ENCODE measurements at regions not wholly inside any gene's neighbourhood (a gene's known extent, or its start where the extent isn't known, plus 50 kb on each side); places are given as distances from the start of the nearest gene placed in this dataset.
"Not testable (repeated sequence)": the region's sequence is repeated elsewhere in the genome, so short reads cannot be mapped to it uniquely, and the experiment has no call there.

DNA sequence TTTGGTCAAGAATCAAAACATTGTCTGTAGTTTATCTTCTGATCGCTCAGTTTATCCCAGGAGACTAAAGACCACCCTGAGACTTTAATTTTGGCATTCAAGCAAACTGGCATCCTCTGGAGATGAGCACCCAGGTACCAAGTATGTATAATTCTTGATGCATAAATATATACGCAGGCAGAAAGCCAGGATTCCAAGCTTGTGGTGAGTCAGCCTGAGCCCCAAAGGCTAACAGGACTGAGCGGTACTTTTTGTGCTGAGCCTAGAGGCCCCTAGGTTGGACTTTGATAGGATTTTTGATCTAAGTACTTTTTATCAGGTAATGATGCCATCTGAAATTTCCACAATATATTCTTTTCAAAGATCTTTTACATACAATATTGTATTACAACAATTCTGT lies 301.3 kb downstream of the TFAP2B start:
- Histone ChIP-seq H3K9me3 (ENCODE audit: low read length) (no peaks in the 10 kb centered on the region), H3K9ac (ENCODE audit: low read length) (no peak overlapping the region), H2AFZ (ENCODE audit: low read depth, low read length) (no peak overlapping the region), H4K20me1 (ENCODE audit: insufficient read depth) (no peaks in the 10 kb centered on the region), H3K27ac (ENCODE audit: low read length) (no peak overlapping the region), H3K36me3 (ENCODE audit: insufficient read depth, low read length) (no peaks in the 10 kb centered on the region), H3K4me3 (ENCODE audit: low read length) (no peak overlapping the region), H3K9me2 (ENCODE audit: insufficient read depth, low read length) (no peaks in the 10 kb centered on the region), H3K79me2 (replicated peaks; ENCODE audit: insufficient read depth, low read length) (no peaks in the 10 kb centered on the region), H3F3A (ENCODE audit: insufficient read depth, low read length, poor library complexity, severe bottlenecking) (no peaks in the 10 kb centered on the region), H3K4me2 (ENCODE audit: low read length) (no peak overlapping the region), H3K27me3 (ENCODE audit: insufficient read depth, low read depth, low read length) (no peaks in the 10 kb centered on the region)
- TF ChIP-seq SMC3 (conservative IDR thresholded peaks at IDR 0.05; ENCODE audit: poor library complexity) (no peak), MXI1 (conservative IDR thresholded peaks at IDR 0.05; ENCODE audit: poor library complexity, severe bottlenecking) (no peak), EP300 (conservative IDR thresholded peaks at IDR 0.05; ENCODE audit: poor library complexity, severe bottlenecking) (no peak), TAF1 (IDR thresholded peaks at IDR 0.05; ENCODE audit: low read depth) (no peak)
- TF ChIP-seq, protein P1, sequence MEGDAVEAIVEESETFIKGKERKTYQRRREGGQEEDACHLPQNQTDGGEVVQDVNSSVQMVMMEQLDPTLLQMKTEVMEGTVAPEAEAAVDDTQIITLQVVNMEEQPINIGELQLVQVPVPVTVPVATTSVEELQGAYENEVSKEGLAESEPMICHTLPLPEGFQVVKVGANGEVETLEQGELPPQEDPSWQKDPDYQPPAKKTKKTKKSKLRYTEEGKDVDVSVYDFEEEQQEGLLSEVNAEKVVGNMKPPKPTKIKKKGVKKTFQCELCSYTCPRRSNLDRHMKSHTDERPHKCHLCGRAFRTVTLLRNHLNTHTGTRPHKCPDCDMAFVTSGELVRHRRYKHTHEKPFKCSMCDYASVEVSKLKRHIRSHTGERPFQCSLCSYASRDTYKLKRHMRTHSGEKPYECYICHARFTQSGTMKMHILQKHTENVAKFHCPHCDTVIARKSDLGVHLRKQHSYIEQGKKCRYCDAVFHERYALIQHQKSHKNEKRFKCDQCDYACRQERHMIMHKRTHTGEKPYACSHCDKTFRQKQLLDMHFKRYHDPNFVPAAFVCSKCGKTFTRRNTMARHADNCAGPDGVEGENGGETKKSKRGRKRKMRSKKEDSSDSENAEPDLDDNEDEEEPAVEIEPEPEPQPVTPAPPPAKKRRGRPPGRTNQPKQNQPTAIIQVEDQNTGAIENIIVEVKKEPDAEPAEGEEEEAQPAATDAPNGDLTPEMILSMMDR (IDR thresholded peaks at IDR 0.05; ENCODE audit: poor library complexity, severe bottlenecking) = no peak
- TF ChIP-seq, protein P2, sequence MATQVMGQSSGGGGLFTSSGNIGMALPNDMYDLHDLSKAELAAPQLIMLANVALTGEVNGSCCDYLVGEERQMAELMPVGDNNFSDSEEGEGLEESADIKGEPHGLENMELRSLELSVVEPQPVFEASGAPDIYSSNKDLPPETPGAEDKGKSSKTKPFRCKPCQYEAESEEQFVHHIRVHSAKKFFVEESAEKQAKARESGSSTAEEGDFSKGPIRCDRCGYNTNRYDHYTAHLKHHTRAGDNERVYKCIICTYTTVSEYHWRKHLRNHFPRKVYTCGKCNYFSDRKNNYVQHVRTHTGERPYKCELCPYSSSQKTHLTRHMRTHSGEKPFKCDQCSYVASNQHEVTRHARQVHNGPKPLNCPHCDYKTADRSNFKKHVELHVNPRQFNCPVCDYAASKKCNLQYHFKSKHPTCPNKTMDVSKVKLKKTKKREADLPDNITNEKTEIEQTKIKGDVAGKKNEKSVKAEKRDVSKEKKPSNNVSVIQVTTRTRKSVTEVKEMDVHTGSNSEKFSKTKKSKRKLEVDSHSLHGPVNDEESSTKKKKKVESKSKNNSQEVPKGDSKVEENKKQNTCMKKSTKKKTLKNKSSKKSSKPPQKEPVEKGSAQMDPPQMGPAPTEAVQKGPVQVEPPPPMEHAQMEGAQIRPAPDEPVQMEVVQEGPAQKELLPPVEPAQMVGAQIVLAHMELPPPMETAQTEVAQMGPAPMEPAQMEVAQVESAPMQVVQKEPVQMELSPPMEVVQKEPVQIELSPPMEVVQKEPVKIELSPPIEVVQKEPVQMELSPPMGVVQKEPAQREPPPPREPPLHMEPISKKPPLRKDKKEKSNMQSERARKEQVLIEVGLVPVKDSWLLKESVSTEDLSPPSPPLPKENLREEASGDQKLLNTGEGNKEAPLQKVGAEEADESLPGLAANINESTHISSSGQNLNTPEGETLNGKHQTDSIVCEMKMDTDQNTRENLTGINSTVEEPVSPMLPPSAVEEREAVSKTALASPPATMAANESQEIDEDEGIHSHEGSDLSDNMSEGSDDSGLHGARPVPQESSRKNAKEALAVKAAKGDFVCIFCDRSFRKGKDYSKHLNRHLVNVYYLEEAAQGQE (IDR thresholded peaks at IDR 0.05; ENCODE audit: borderline replicate concordance) = no peak

DNA sequence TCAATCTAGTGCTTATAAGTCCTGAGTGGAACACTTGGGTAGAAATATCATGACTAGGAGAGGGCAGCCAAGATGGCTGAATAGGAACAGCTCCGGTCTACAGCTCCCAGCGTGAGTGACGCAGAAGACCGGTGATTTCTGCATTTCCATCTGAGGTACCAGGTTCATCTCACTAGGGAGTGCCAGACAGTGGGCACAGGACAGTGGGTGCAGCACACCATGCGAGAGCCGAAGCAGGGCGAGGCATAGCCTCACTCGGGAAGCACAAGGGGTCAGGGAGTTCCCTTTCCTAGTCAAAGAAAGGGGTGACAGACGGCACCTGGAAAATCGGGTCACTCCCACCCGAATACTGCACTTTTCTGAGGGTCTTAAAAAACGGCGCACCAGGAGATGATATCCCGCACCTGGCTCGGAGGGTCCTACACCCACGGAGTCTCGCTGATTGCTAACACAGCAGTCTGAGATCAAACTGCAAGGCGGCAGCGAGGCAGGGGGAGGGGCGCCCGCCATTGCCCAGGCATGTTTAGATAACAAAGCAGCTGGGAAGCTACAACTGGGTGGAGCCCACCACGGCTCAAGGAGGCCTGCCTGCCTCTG lies 302.8 kb downstream of the TFAP2B start:
- not testable (repeated sequence) for H3K9me3 ChIP-seq (ENCODE audit: low read length); H2AFZ ChIP-seq (ENCODE audit: low read depth, low read length)

GRCh38 chr6:51129043-51129442 lies 310.4 kb downstream of the TFAP2B start:
- TF ChIP-seq TAF1 (IDR thresholded peaks at IDR 0.05; ENCODE audit: low read depth) (no peak), SMC3 (conservative IDR thresholded peaks at IDR 0.05; ENCODE audit: poor library complexity) (no peak), MXI1 (conservative IDR thresholded peaks at IDR 0.05; ENCODE audit: poor library complexity, severe bottlenecking) (no peak), RAD21 (conservative IDR thresholded peaks at IDR 0.05) (no peak), EZH2 (IDR thresholded peaks at IDR 0.05; ENCODE audit: borderline replicate concordance, insufficient read depth, low read length, poor library complexity, severe bottlenecking) (no peak), EP300 (conservative IDR thresholded peaks at IDR 0.05; ENCODE audit: poor library complexity, severe bottlenecking) (no peak), POLR2AphosphoS5 (IDR thresholded peaks at IDR 0.05) (no peak)
- TF ChIP-seq, protein P1 (IDR thresholded peaks at IDR 0.05; ENCODE audit: poor library complexity, severe bottlenecking) = no peak
- TF ChIP-seq, protein P2 (IDR thresholded peaks at IDR 0.05; ENCODE audit: borderline replicate concordance) = no peak
- Histone ChIP-seq H3K9me3 (ENCODE audit: low read length) (no peaks in the 10 kb centered on the region), H3K36me3 (ENCODE audit: insufficient read depth, low read length) (no peaks in the 10 kb centered on the region), H4K20me1 (ENCODE audit: insufficient read depth) (no peaks in the 10 kb centered on the region), H3K4me2 (ENCODE audit: low read length) (no peak overlapping the region), H3F3A (ENCODE audit: insufficient read depth, low read length, poor library complexity, severe bottlenecking) (no peaks in the 10 kb centered on the region), H3K27me3 (ENCODE audit: insufficient read depth, low read depth, low read length) (no peaks in the 10 kb centered on the region), H3K27ac (ENCODE audit: low read length) (no peak overlapping the region), H3K9ac (ENCODE audit: low read length) (no peak overlapping the region), H3K4me3 (ENCODE audit: low read length) (no peak overlapping the region), H2AFZ (ENCODE audit: low read depth, low read length) (no peak overlapping the region), H3K9me2 (ENCODE audit: insufficient read depth, low read length) (no peaks in the 10 kb centered on the region), H3K79me2 (replicated peaks; ENCODE audit: insufficient read depth, low read length) (no peaks in the 10 kb centered on the region)

More for the DNA sequence above, 302.8 kb downstream of the TFAP2B start:
- H3F3A ChIP-seq (ENCODE audit: insufficient read depth, low read length, poor library complexity, severe bottlenecking); H3K4me2 ChIP-seq (ENCODE audit: low read length); H3K36me3 ChIP-seq (ENCODE audit: insufficient read depth, low read length); H3K27ac ChIP-seq (ENCODE audit: low read length); H3K4me3 ChIP-seq (ENCODE audit: low read length); H3K79me2 ChIP-seq (replicated peaks; ENCODE audit: insufficient read depth, low read length); H3K9me2 ChIP-seq (ENCODE audit: insufficient read depth, low read length); H3K27me3 ChIP-seq (ENCODE audit: insufficient read depth, low read depth, low read length); H4K20me1 ChIP-seq (ENCODE audit: insufficient read depth); H3K9ac ChIP-seq (ENCODE audit: low read length): not testable (repeated sequence)

Data from neural cell (in vitro differentiated cells).